M059J (cell line): ENCODE measurements at regions not wholly inside any gene's neighbourhood (a gene's known extent, or its start where the extent isn't known, plus 50 kb on each side); places are given as distances from the start of the nearest gene placed in this dataset.
A peak's percentile ranks its signal among the peaks of the same experiment; 100 is the strongest.
"Not testable (repeated sequence)": the region's sequence is repeated elsewhere in the genome, so short reads cannot be mapped to it uniquely, and the experiment has no call there.

ENCODE experiments used
- DNase-seq: peaks from one replicate; pipeline ENCODE4 v3.0.0-alpha.2; 2012; ENCODE audit warnings: low read depth

GRCh38 chr10:117784776-117785175 lies 242.2 kb downstream of the EMX2 start:
- DNase-seq = no peak

- no peak for DNase-seq
These were observed 246.4 kb downstream of the EMX2 start for GRCh38 chr10:117788911-117789310.

- DNase-seq = no peak
These were observed 247.6 kb downstream of the EMX2 start for GRCh38 chr10:117790179-117790578.

- no peak for DNase-seq
These were observed 248.1 kb downstream of the EMX2 start for GRCh38 chr10:117790621-117791020.

- DNase-seq = no peak
These were observed 249.7 kb downstream of the EMX2 start for GRCh38 chr10:117792214-117792613.

GRCh38 chr10:117796130-117796745 lies 250.5 kb downstream of the RAB11FIP2 start:
- DNase-seq = no peak

- DNase-seq = no peak
These were observed 249.4 kb downstream of the RAB11FIP2 start for GRCh38 chr10:117797296-117797695.

- DNase-seq = no peak
These were observed 245.1 kb downstream of the RAB11FIP2 start for GRCh38 chr10:117801691-117802090.

GRCh38 chr10:117804470-117805011 lies 242.2 kb downstream of the RAB11FIP2 start:
- no peak for DNase-seq

GRCh38 chr10:117805139-117805538 lies 241.6 kb downstream of the RAB11FIP2 start:
- DNase-seq = no peak

GRCh38 chr10:117807441-117807840 lies 239.3 kb downstream of the RAB11FIP2 start:
- no peak for DNase-seq

- DNase-seq = not testable (repeated sequence)
These were observed 230.9 kb downstream of the RAB11FIP2 start for GRCh38 chr10:117815816-117816215.

GRCh38 chr10:117817116-117817515 lies 229.6 kb downstream of the RAB11FIP2 start:
- no peak for DNase-seq

- DNase-seq = no peak
These were observed 228.0 kb downstream of the RAB11FIP2 start for GRCh38 chr10:117818721-117819120.

GRCh38 chr10:117819304-117819703 lies 227.4 kb downstream of the RAB11FIP2 start:
- DNase-seq = no peak

GRCh38 chr10:117823980-117824379 lies 222.8 kb downstream of the RAB11FIP2 start:
- no peak for DNase-seq

GRCh38 chr10:117830205-117830604 lies 216.5 kb downstream of the RAB11FIP2 start:
- no peak for DNase-seq

- no peak for DNase-seq
These were observed 215.9 kb downstream of the RAB11FIP2 start for GRCh38 chr10:117830787-117831212.

- not testable (repeated sequence) for DNase-seq
These were observed 207.9 kb downstream of the RAB11FIP2 start for GRCh38 chr10:117838500-117839498.

GRCh38 chr10:117856426-117856825 lies 190.3 kb downstream of the RAB11FIP2 start:
- not testable (repeated sequence) for DNase-seq

GRCh38 chr10:117860135-117860534 lies 186.6 kb downstream of the RAB11FIP2 start:
- no peak for DNase-seq

- DNase-seq = peak; percentile 5
These were observed 185.9 kb downstream of the RAB11FIP2 start for GRCh38 chr10:117860823-117861222.

GRCh38 chr10:117861329-117861728 lies 185.4 kb downstream of the RAB11FIP2 start:
- DNase-seq = no peak
